ENCODE measurements at regions not wholly inside any gene's neighbourhood (a gene's known extent, or its start where the extent isn't known, plus 50 kb on each side); places are given as distances from the start of the nearest gene placed in this dataset.
"Not testable (repeated sequence)": the region's sequence is repeated elsewhere in the genome, so short reads cannot be mapped to it uniquely, and the experiment has no call there.

GRCh38 chr2:87075054-87075790 lies 53.6 kb upstream of the PLGLB1 start:
- DNase-seq, result peak; percentile 21

GRCh38 chr2:87075791-87076252 lies 54.2 kb upstream of the PLGLB1 start:
- peak; percentile 48 for DNase-seq

- peak; percentile 97 for DNase-seq
Measured at GRCh38 chr2:87076253-87077123, 54.8 kb upstream of the PLGLB1 start.

- DNase-seq, result not testable (repeated sequence)
Measured at GRCh38 chr2:87077124-87077446, 55.4 kb upstream of the PLGLB1 start.

- DNase-seq, result not testable (repeated sequence)
Measured at GRCh38 chr2:87081727-87082126, 60.1 kb upstream of the PLGLB1 start.

GRCh38 chr2:87088079-87088478 lies 66.4 kb upstream of the PLGLB1 start:
- DNase-seq, result not testable (repeated sequence)

GRCh38 chr2:87089401-87089800 lies 67.8 kb upstream of the PLGLB1 start:
- not testable (repeated sequence) for DNase-seq

- DNase-seq, result not testable (repeated sequence)
Measured at GRCh38 chr2:87093252-87093651, 71.6 kb upstream of the PLGLB1 start.

- DNase-seq, result not testable (repeated sequence)
Measured at GRCh38 chr2:87093937-87094529, 72.4 kb upstream of the PLGLB1 start.

- not testable (repeated sequence) for DNase-seq
Measured at GRCh38 chr2:87095804-87096203, 74.2 kb upstream of the PLGLB1 start.

- DNase-seq, result peak; percentile 26
Measured at GRCh38 chr2:87128761-87129553, 107.3 kb upstream of the PLGLB1 start.

GRCh38 chr2:87132577-87132976 lies 110.9 kb upstream of the PLGLB1 start:
- DNase-seq, result peak; percentile 35

GRCh38 chr2:87151835-87152493 lies 130.3 kb upstream of the PLGLB1 start:
- DNase-seq, result not testable (repeated sequence)

GRCh38 chr2:87174454-87174853 lies 152.8 kb upstream of the PLGLB1 start:
- DNase-seq, result not testable (repeated sequence)

GRCh38 chr2:87183373-87183772 lies 161.7 kb upstream of the PLGLB1 start:
- not testable (repeated sequence) for DNase-seq

GRCh38 chr2:87184260-87184659 lies 162.6 kb upstream of the PLGLB1 start:
- not testable (repeated sequence) for DNase-seq

- DNase-seq, result not testable (repeated sequence)
Measured at GRCh38 chr2:87189214-87189613, 167.6 kb upstream of the PLGLB1 start.

- peak; percentile 25 for DNase-seq
Measured at GRCh38 chr2:87193336-87193735, 171.7 kb upstream of the PLGLB1 start.

GRCh38 chr2:87194254-87194999 lies 172.8 kb upstream of the PLGLB1 start:
- DNase-seq, result not testable (repeated sequence)

- not testable (repeated sequence) for DNase-seq
Measured at GRCh38 chr2:87196720-87197388, 175.2 kb upstream of the PLGLB1 start.

- DNase-seq, result peak; percentile 3
Measured at GRCh38 chr2:87198422-87198821, 176.8 kb upstream of the PLGLB1 start.
